HepG2 (cell line): ENCODE measurements at regions not wholly inside any gene's neighbourhood (a gene's known extent, or its start where the extent isn't known, plus 50 kb on each side); places are given as distances from the start of the nearest gene placed in this dataset.

ENCODE experiments used
- ATAC-seq: fragments of 200-7000 bp; cut with Tn5 transposase; 3 replicates; pipeline ENCODE4 v1.9.1; 2020; ENCODE audit warnings: mild to moderate bottlenecking, moderate library complexity
- BruUV-seq: library from RNA; stranded (reverse); fragments of 400-500 nt; replicated peaks from 2 replicates; lab custom pipeline; 2021; lab: Mats Ljungman, UMichigan
- CTCF ChIA-PET: fragments of 300-600 bp; formaldehyde crosslinking; extraction: SDS; loops from one replicate; lab custom pipeline; 2021; ENCODE audit warnings: low total read pairs, inconsistent platforms, low intra/inter-chr PET ratio; lab: Yijun Ruan, JAX
- POLR2A ChIA-PET: fragments of 350-600 bp; sonication (Branson Sonifier 250); formaldehyde crosslinking; loops from one replicate; lab custom pipeline; 2020; ENCODE audit warnings: antibody characterized with exemption, inconsistent platforms; lab: Yijun Ruan, JAX
- DNase-seq: peaks from one replicate; pipeline ENCODE4 v3.0.0-alpha.2; 2015; ENCODE audit warnings: low spot score
- FAIRE-seq: peaks from 3 replicates; lab custom pipeline; 2011; peaks lifted over from hg19 to GRCh38; lab: Jason Lieb, UNC
- H2AFZ ChIP-seq: one replicate; pipeline ENCODE4 v1.6.1; 2011; ENCODE audit warnings: low read length, inconsistent platforms
- H3K27ac ChIP-seq: fragments of 300-600 bp; 3 replicates; pipeline ENCODE4 v1.8.0; 2011; ENCODE audit warnings: mixed run types, mild to moderate bottlenecking, mixed read lengths, low read length, inconsistent platforms; ENCODE audit not compliant: insufficient read depth; ENCODE audit errors: extremely low read length
- H3K27me3 ChIP-seq, 2 experiments: fragments of 200-600 bp in 1 of 2; 2 replicates in 1 of 2; 3 replicates in 1 of 2; pipeline versions ENCODE4 v1.6.0 to v1.8.0; 2011; ENCODE audit warnings: low read length in 2 of 2, mild to moderate bottlenecking in 2 of 2, moderate library complexity in 2 of 2, inconsistent platforms in 1 of 2; ENCODE audit not compliant: insufficient read depth in 2 of 2, control insufficient read depth in 1 of 2
- H3K36me3 ChIP-seq, 2 experiments: fragments of 200-600 bp in 1 of 2; replicated peaks in 1 of 2; 2 replicates in 1 of 2; 3 replicates in 1 of 2; pipeline versions ENCODE4 v1.5.1 to v1.8.0; 2011; ENCODE audit warnings: low read length in 2 of 2, inconsistent platforms in 1 of 2; ENCODE audit not compliant: insufficient read depth in 2 of 2, control insufficient read depth in 1 of 2
- H3K4me1 ChIP-seq: 2 replicates; pipeline ENCODE4 v1.5.1; 2012; ENCODE audit warnings: low read length, inconsistent platforms; ENCODE audit not compliant: insufficient read depth
- H3K4me2 ChIP-seq: 2 replicates; pipeline ENCODE4 v1.6.0; 2011; ENCODE audit warnings: low read depth, low read length, inconsistent platforms
- H3K4me3 ChIP-seq, 3 experiments: fragments of 200-600 bp in 1 of 3; sonication (generic), shearing (Covaris generic) in 1 of 3; replicated peaks in 1 of 3; 2 replicates each; pipeline ENCODE4 v1.5.1; 2011 to 2016; ENCODE audit warnings: low read length in 3 of 3, inconsistent platforms in 2 of 3, low read depth in 2 of 3, mild to moderate bottlenecking in 2 of 3, control low read depth in 1 of 3, mixed read lengths in 1 of 3; ENCODE audit not compliant: insufficient read depth in 1 of 3
- H3K79me2 ChIP-seq: one replicate; pipeline ENCODE4 v1.6.1; 2011; ENCODE audit warnings: low read length, inconsistent platforms; ENCODE audit not compliant: insufficient read depth
- H3K9ac ChIP-seq: 2 replicates; pipeline ENCODE4 v1.6.0; 2011; ENCODE audit warnings: mild to moderate bottlenecking, low read depth, low read length, inconsistent platforms; ENCODE audit not compliant: insufficient read depth
- H3K9me3 ChIP-seq: 2 replicates; pipeline ENCODE4 v1.5.1; 2012; ENCODE audit warnings: mild to moderate bottlenecking, low read length
- H4K20me1 ChIP-seq: 2 replicates; pipeline ENCODE4 v1.6.0; 2011; ENCODE audit warnings: inconsistent platforms, mild to moderate bottlenecking, low read length, moderate library complexity; ENCODE audit not compliant: insufficient read depth
- ARNTL ChIP-seq: sonication (generic); formaldehyde crosslinking; IDR thresholded peaks from 2 replicates; pipeline ENCODE4 v1.4.0; 2020; ENCODE audit warnings: mild to moderate bottlenecking, missing genetic modification reagents
- ELF4 ChIP-seq: sonication (generic); formaldehyde crosslinking; IDR thresholded peaks from 2 replicates; pipeline ENCODE4 v1.5.0; 2020; ENCODE audit warnings: missing genetic modification reagents, mild to moderate bottlenecking, moderate library complexity, borderline replicate concordance
- HBP1 ChIP-seq: IDR thresholded peaks from 2 replicates; pipeline ENCODE4 v1.6.1; 2016; ENCODE audit warnings: low read depth, control low read depth
- HINFP ChIP-seq: sonication (generic); formaldehyde crosslinking; IDR thresholded peaks from 2 replicates; pipeline ENCODE4 v1.4.0; 2020; ENCODE audit warnings: low read depth, mild to moderate bottlenecking, missing genetic modification reagents
- MXI1 ChIP-seq: IDR thresholded peaks from 3 replicates; pipeline ENCODE4 v1.6.1; 2012; ENCODE audit warnings: low read depth, low read length, inconsistent platforms, borderline replicate concordance
- NFKBIZ ChIP-seq: IDR thresholded peaks from 2 replicates; pipeline ENCODE4 v1.6.1; 2018; ENCODE audit warnings: missing genetic modification reagents, missing compliant biosample characterization
- PRDM10 ChIP-seq: sonication (generic); formaldehyde crosslinking; IDR thresholded peaks from 2 replicates; pipeline ENCODE4 v1.4.0; 2020; ENCODE audit warnings: low read depth, missing genetic modification reagents
- SMARCC2 ChIP-seq: fragments of 450-650 bp; IDR thresholded peaks from 2 replicates; pipeline ENCODE4 v1.6.1; 2017; ENCODE audit warnings: antibody characterized with exemption, mild to moderate bottlenecking
- SMARCE1 ChIP-seq: fragments of 450-650 bp; IDR thresholded peaks from 2 replicates; pipeline ENCODE4 v1.6.1; 2017; ENCODE audit warnings: borderline replicate concordance
- SNRNP70 ChIP-seq: fragments of 200-400 bp; formaldehyde crosslinking; IDR thresholded peaks from 2 replicates; pipeline ENCODE4 v1.6.1; 2017; ENCODE audit warnings: mild to moderate bottlenecking, low read depth, low read length, moderate library complexity
- ZNF180 ChIP-seq: sonication (generic); formaldehyde crosslinking; IDR thresholded peaks from 2 replicates; pipeline ENCODE4 v1.4.0; 2020; ENCODE audit warnings: low read depth, missing genetic modification reagents, borderline replicate concordance
- ZNF414 ChIP-seq: sonication (generic); formaldehyde crosslinking; IDR thresholded peaks from 2 replicates; pipeline ENCODE4 v1.5.0; 2020; ENCODE audit warnings: missing genetic modification reagents
- ZNF670 ChIP-seq: sonication (generic); formaldehyde crosslinking; IDR thresholded peaks from 2 replicates; pipeline ENCODE4 v1.8.0; 2022; ENCODE audit warnings: mild to moderate bottlenecking, missing genetic modification reagents, borderline replicate concordance
- ZNF784 ChIP-seq: sonication (generic); formaldehyde crosslinking; IDR thresholded peaks from 2 replicates; pipeline ENCODE4 v1.5.1; 2020; ENCODE audit warnings: missing genetic modification reagents, mild to moderate bottlenecking, borderline replicate concordance
- ZNF792 ChIP-seq: IDR thresholded peaks from 2 replicates; pipeline ENCODE4 v1.6.1; 2016
- WGBS: methylation state at CpG from one replicate; pipeline ENCODE4 v1.1.6; 2017; ENCODE audit warnings: low lambda C conversion rate; 5-methylcytosine and 5-hydroxymethylcytosine counted together
- in situ Hi-C: cut with HindIII; loops from 2 replicates; pipeline ENCODE4 v1.10.0; 2017; ENCODE audit warnings: low pct_unique_long_range_greater_than_20kb; ENCODE audit not compliant: extremely low pct_ligation_motif_present
- intact Hi-C: fragments of 100-400 bp; cut with micrococcal nuclease; formaldehyde crosslinking; loops from one replicate; pipeline ENCODE4 v1.10.0; 2022; ENCODE audit not compliant: unreplicated experiment

GRCh38 chr3:159843840-159844730, 144.6 kb upstream of the IL12A start:
- H3K79me2 ChIP-seq: no peaks in the 10 kb centered on the region
- no peaks in the 10 kb centered on the region for H3K9me3 ChIP-seq
- CTCF ChIA-PET: no interaction called here
- ATAC-seq: no peak
- no peak for TF ChIP-seq NFKBIZ (CRISPR knock-in tag)
- TF ChIP-seq PRDM10: no peak
- TF ChIP-seq SMARCC2: no peak
- TF ChIP-seq HINFP: no peak
- no peak for TF ChIP-seq ZNF180 (CRISPR knock-in tag)
- no peak for TF ChIP-seq ZNF414 (CRISPR knock-in tag)
- TF ChIP-seq SNRNP70: no peak
- no peak for TF ChIP-seq ZNF792 (CRISPR knock-in tag)
- TF ChIP-seq SMARCE1: no peak
- TF ChIP-seq ZNF670: no peak
- TF ChIP-seq ZNF784 (CRISPR knock-in tag): no peak
- TF ChIP-seq HBP1 (CRISPR knock-in tag): no peak
- no peak for TF ChIP-seq ELF4 (CRISPR knock-in tag)
- no peak for TF ChIP-seq MXI1
- TF ChIP-seq ARNTL: no peak
- 44% methylated on average over 7 of the region's 7 CpGs for WGBS
- H3K9ac ChIP-seq: no peak overlapping the region
- FAIRE-seq: no peak
- H4K20me1 ChIP-seq: no peaks in the 10 kb centered on the region
- H3K27ac ChIP-seq: no peak overlapping the region
- no TSS peak for BruUV-seq
- DNase-seq: no peak
- no peak overlapping the region for H3K4me2 ChIP-seq
- H3K4me1 ChIP-seq: peaks cover 6% of the 10 kb centered on the region
- no peak overlapping the region for H2AFZ ChIP-seq
- in situ Hi-C loops (no loop called here), intact Hi-C loops (no loop called here)
- POLR2A ChIA-PET: no interaction called here
- H3K27me3 ChIP-seq: no peaks in the 10 kb centered on the region; a peak in 1 of 5 replicates
- no peak overlapping the region for H3K4me3 ChIP-seq
- H3K36me3 ChIP-seq: no peaks in the 10 kb centered on the region
